ENCODE measurements at regions not wholly inside any gene's neighbourhood (a gene's known extent, or its start where the extent isn't known, plus 50 kb on each side); places are given as distances from the start of the nearest gene placed in this dataset.
A peak's percentile ranks its signal among the peaks of the same experiment; 100 is the strongest.

- TF ChIP-seq ZNF609 (CRISPR knock-in tag; IDR thresholded peaks at IDR 0.05; ENCODE audit: borderline replicate concordance) (no peak), CHCHD3 (CRISPR knock-in tag; IDR thresholded peaks at IDR 0.05) (no peak), NFE2 (IDR thresholded peaks at IDR 0.05; ENCODE audit: low read depth) (peak; percentile 89), MAFG (tag; conservative IDR thresholded peaks at IDR 0.05) (peak; percentile 91), NFE2L1 (tag; IDR thresholded peaks at IDR 0.05; ENCODE audit: borderline replicate concordance, low read depth) (peak; percentile 74), MAFK (IDR thresholded peaks at IDR 0.05; ENCODE audit: low read length) (peak; percentile 73; the same call in 1 of the 2 replicates), ZNF592 (IDR thresholded peaks at IDR 0.05) (peak; percentile 49; the same call in 1 of the 2 replicates)
These were observed 170.1 kb upstream of the PFN2 start (continued) for GRCh38 chr3:150140614-150141321.
